ENCODE measurements at regions not wholly inside any gene's neighbourhood (a gene's known extent, or its start where the extent isn't known, plus 50 kb on each side); places are given as distances from the start of the nearest gene placed in this dataset.

DNA sequence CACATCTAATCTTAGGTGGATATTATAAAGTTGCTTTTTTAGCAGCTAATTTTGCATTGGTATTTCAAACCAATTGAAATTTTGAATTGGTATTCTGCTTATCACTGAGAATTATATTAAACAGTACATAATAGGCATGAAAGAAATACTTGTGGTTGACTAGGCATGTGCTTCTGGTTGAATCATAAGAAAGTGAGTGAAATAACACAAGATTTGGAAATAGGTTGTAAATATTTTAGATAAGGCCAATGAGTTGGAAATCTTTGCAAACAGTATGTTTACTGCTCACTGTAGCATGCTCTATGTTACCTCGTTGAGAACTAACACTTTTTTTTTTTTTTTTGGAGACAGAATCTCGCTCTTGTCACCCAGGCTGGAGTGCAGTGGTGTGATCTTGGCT lies 66.8 kb upstream of the RFC3 start:
- no peak for TF ChIP-seq EZH2 (IDR thresholded peaks at IDR 0.05; ENCODE audit: insufficient read depth, low read length)
- TF ChIP-seq, protein P1, sequence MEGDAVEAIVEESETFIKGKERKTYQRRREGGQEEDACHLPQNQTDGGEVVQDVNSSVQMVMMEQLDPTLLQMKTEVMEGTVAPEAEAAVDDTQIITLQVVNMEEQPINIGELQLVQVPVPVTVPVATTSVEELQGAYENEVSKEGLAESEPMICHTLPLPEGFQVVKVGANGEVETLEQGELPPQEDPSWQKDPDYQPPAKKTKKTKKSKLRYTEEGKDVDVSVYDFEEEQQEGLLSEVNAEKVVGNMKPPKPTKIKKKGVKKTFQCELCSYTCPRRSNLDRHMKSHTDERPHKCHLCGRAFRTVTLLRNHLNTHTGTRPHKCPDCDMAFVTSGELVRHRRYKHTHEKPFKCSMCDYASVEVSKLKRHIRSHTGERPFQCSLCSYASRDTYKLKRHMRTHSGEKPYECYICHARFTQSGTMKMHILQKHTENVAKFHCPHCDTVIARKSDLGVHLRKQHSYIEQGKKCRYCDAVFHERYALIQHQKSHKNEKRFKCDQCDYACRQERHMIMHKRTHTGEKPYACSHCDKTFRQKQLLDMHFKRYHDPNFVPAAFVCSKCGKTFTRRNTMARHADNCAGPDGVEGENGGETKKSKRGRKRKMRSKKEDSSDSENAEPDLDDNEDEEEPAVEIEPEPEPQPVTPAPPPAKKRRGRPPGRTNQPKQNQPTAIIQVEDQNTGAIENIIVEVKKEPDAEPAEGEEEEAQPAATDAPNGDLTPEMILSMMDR (IDR thresholded peaks at IDR 0.05; ENCODE audit: insufficient read depth, low read depth, low read length) = no peak
